Hypothalamus (tissue), 51 donors: ENCODE measurements at regions not wholly inside any gene's neighbourhood (a gene's known extent, or its start where the extent isn't known, plus 50 kb on each side); places are given as distances from the start of the nearest gene placed in this dataset.
"Not testable (repeated sequence)": the region's sequence is repeated elsewhere in the genome, so short reads cannot be mapped to it uniquely, and the experiment has no call there.

ENCODE experiments used
- DNase-seq, 51 donors: peaks; one replicate each; lab custom pipeline; 2025; lab: John Stamatoyannopoulos, UW

- no peak for DNase-seq
These were observed 283.9 kb downstream of the UBE3D start for GRCh38 chr6:82781620-82782204.

GRCh38 chr6:82783587-82784236 is 281.9 kb downstream of the UBE3D start:
- no peak for DNase-seq

GRCh38 chr6:82785206-82785605 is 280.4 kb downstream of the UBE3D start:
- no peak for DNase-seq

- DNase-seq = no peak
These were observed 279.4 kb downstream of the UBE3D start for GRCh38 chr6:82786248-82786647.

- DNase-seq = no peak
These were observed 269.7 kb downstream of the UBE3D start for GRCh38 chr6:82795940-82796339.

GRCh38 chr6:82801083-82801482 is 264.6 kb downstream of the UBE3D start:
- no peak for DNase-seq

GRCh38 chr6:82816243-82816642 is 249.4 kb downstream of the UBE3D start:
- DNase-seq = not testable (repeated sequence)

GRCh38 chr6:82818727-82819126 is 246.9 kb downstream of the UBE3D start:
- DNase-seq = no peak

GRCh38 chr6:82823361-82823760 is 242.3 kb downstream of the UBE3D start:
- no peak for DNase-seq

- no peak for DNase-seq
These were observed 232.8 kb downstream of the UBE3D start for GRCh38 chr6:82832811-82833210.

- no peak for DNase-seq
These were observed 232.2 kb downstream of the UBE3D start for GRCh38 chr6:82833481-82833880.

- no peak for DNase-seq
These were observed 229.5 kb downstream of the UBE3D start for GRCh38 chr6:82836022-82836575.

GRCh38 chr6:82840571-82840970 is 225.1 kb downstream of the UBE3D start:
- no peak for DNase-seq

- no peak for DNase-seq
These were observed 224.3 kb downstream of the UBE3D start for GRCh38 chr6:82841309-82841708.
